ENCODE measurements at regions not wholly inside any gene's neighbourhood (a gene's known extent, or its start where the extent isn't known, plus 50 kb on each side); places are given as distances from the start of the nearest gene placed in this dataset.
"Not testable (repeated sequence)": the region's sequence is repeated elsewhere in the genome, so short reads cannot be mapped to it uniquely, and the experiment has no call there.

- no peak for DNase-seq (ENCODE audit: low read depth in 2 of 2)
Observed at GRCh38 chr1:104019675-104020049, 270.0 kb downstream of the AMY1C start.

GRCh38 chr1:104028416-104029035 lies 278.8 kb downstream of the AMY1C start:
- DNase-seq (ENCODE audit: low read depth in 2 of 2), result no peak

- no peak for DNase-seq (ENCODE audit: low read depth in 2 of 2)
Observed at GRCh38 chr1:104029456-104029970, 279.8 kb downstream of the AMY1C start.

GRCh38 chr1:104056786-104057185 lies 307.1 kb downstream of the AMY1C start:
- DNase-seq (ENCODE audit: low read depth in 2 of 2), result no peak

GRCh38 chr1:104057219-104057898 lies 307.7 kb downstream of the AMY1C start:
- DNase-seq (ENCODE audit: low read depth in 2 of 2), result not testable (repeated sequence)

GRCh38 chr1:104061637-104062036 lies 311.9 kb downstream of the AMY1C start:
- not testable (repeated sequence) for DNase-seq (ENCODE audit: low read depth in 2 of 2)

- no peak for DNase-seq (ENCODE audit: low read depth in 2 of 2)
Observed at GRCh38 chr1:104064399-104064798, 314.7 kb downstream of the AMY1C start.

- no peak for DNase-seq (ENCODE audit: low read depth in 2 of 2)
Observed at GRCh38 chr1:104072915-104073371, 323.2 kb downstream of the AMY1C start.

GRCh38 chr1:104073463-104073902 lies 323.8 kb downstream of the AMY1C start:
- no peak for DNase-seq (ENCODE audit: low read depth in 2 of 2)

- no peak for DNase-seq (ENCODE audit: low read depth in 2 of 2)
Observed at GRCh38 chr1:104082221-104082620, 332.5 kb downstream of the AMY1C start.

GRCh38 chr1:104084380-104084779 lies 334.7 kb downstream of the AMY1C start:
- DNase-seq (ENCODE audit: low read depth in 2 of 2), result no peak

- DNase-seq (ENCODE audit: low read depth in 2 of 2), result no peak
Observed at GRCh38 chr1:104092698-104093097, 343.0 kb downstream of the AMY1C start.

GRCh38 chr1:104098837-104099236 lies 349.1 kb downstream of the AMY1C start:
- DNase-seq (ENCODE audit: low read depth in 2 of 2), result no peak

- no peak for DNase-seq (ENCODE audit: low read depth in 2 of 2)
Observed at GRCh38 chr1:104100115-104100514, 350.4 kb downstream of the AMY1C start.

- DNase-seq (ENCODE audit: low read depth in 2 of 2), result no peak
Observed at GRCh38 chr1:104105465-104105864, 355.8 kb downstream of the AMY1C start.

- DNase-seq (ENCODE audit: low read depth in 2 of 2), result no peak
Observed at GRCh38 chr1:104120525-104120924, 370.8 kb downstream of the AMY1C start.

- DNase-seq (ENCODE audit: low read depth in 2 of 2), result no peak
Observed at GRCh38 chr1:104121271-104121670, 371.6 kb downstream of the AMY1C start.

- no peak for DNase-seq (ENCODE audit: low read depth in 2 of 2)
Observed at GRCh38 chr1:104125266-104125665, 375.6 kb downstream of the AMY1C start.

GRCh38 chr1:104125970-104126369 lies 376.3 kb downstream of the AMY1C start:
- no peak for DNase-seq (ENCODE audit: low read depth in 2 of 2)

- no peak for DNase-seq (ENCODE audit: low read depth in 2 of 2)
Observed at GRCh38 chr1:104132382-104132973, 382.8 kb downstream of the AMY1C start.

- not testable (repeated sequence) for DNase-seq (ENCODE audit: low read depth in 2 of 2)
Observed at GRCh38 chr1:104135036-104135435, 385.3 kb downstream of the AMY1C start.

GRCh38 chr1:104136621-104137020 lies 386.9 kb downstream of the AMY1C start:
- no peak for DNase-seq (ENCODE audit: low read depth in 2 of 2)

GRCh38 chr1:104156738-104157137 lies 407.0 kb downstream of the AMY1C start:
- DNase-seq (ENCODE audit: low read depth in 2 of 2), result no peak

Data from fibroblast of skin of left quadriceps (primary cell).